K562 (cell line): ENCODE measurements at regions not wholly inside any gene's neighbourhood (a gene's known extent, or its start where the extent isn't known, plus 50 kb on each side); places are given as distances from the start of the nearest gene placed in this dataset.

Experiments used
- ARID1B ChIP-seq: fragments of 450-650 bp; IDR thresholded peaks from 2 replicates; pipeline ENCODE4 v1.6.1; 2016; ENCODE audit warnings: antibody characterized with exemption, mild to moderate bottlenecking, inconsistent platforms
- ATF7 ChIP-seq: fragments of 450-650 bp; IDR thresholded peaks from 2 replicates; pipeline ENCODE4 v1.7.1; 2014; ENCODE audit warnings: mild to moderate bottlenecking, moderate library complexity
- C11orf30 ChIP-seq: fragments of 450-650 bp; IDR thresholded peaks from 2 replicates; pipeline ENCODE4 v1.6.1; 2016; ENCODE audit warnings: low read depth, mild to moderate bottlenecking
- CBFA2T2 ChIP-seq: fragments of 450-650 bp; conservative IDR thresholded peaks from 2 replicates; pipeline ENCODE4 v1.6.1; 2017; ENCODE audit warnings: mild to moderate bottlenecking
- CBFA2T3 ChIP-seq: fragments of 450-650 bp; IDR thresholded peaks from 2 replicates; pipeline ENCODE4 v1.6.1; 2017
- DPF2 ChIP-seq: fragments of 450-650 bp; IDR thresholded peaks from 2 replicates; pipeline ENCODE4 v1.6.1; 2016
- E2F3 ChIP-seq: fragments of 250-450 bp; sonication (Bioruptor Pico); IDR thresholded peaks from 2 replicates; pipeline ENCODE4 v1.4.0; 2020; ENCODE audit warnings: mild to moderate bottlenecking
- HLTF ChIP-seq: fragments of 450-650 bp; IDR thresholded peaks from 2 replicates; pipeline ENCODE4 v1.6.1; 2016
- HNRNPH1 ChIP-seq: fragments of 200-400 bp; formaldehyde crosslinking; optimal IDR thresholded peaks from 2 replicates; pipeline ENCODE3; 2017; ENCODE audit warnings: low read depth, mild to moderate bottlenecking, low read length, moderate library complexity
- JUND ChIP-seq, 2 experiments: IDR thresholded peaks; 2 replicates in 1 of 2; 3 replicates in 1 of 2; pipeline ENCODE4 v1.6.1; 2011; ENCODE audit warnings: borderline replicate concordance in 2 of 2, low read depth in 2 of 2, low read length in 2 of 2, improper control_type of control experiment in 1 of 2, missing biosample characterization in 1 of 2, missing genetic modification characterization in 1 of 2, missing genetic modification reagents in 1 of 2
- SAP30 ChIP-seq: fragments of 200-600 bp; sonication (generic); IDR thresholded peaks from 2 replicates; pipeline ENCODE4 v1.6.1; 2012; ENCODE audit warnings: borderline replicate concordance, low read depth, mild to moderate bottlenecking, moderate library complexity, low read length, control low read depth, inconsistent platforms; ENCODE audit not compliant: insufficient read depth, poor library complexity, severe bottlenecking
- SMAD4 ChIP-seq: fragments of 250-450 bp; sonication (Bioruptor Pico); conservative IDR thresholded peaks from 2 replicates; pipeline ENCODE4 v1.8.0; 2021; ENCODE audit warnings: inconsistent platforms, mild to moderate bottlenecking, moderate library complexity
- SNRNP70 ChIP-seq: fragments of 200-400 bp; formaldehyde crosslinking; optimal IDR thresholded peaks from 2 replicates; pipeline ENCODE3; 2017; ENCODE audit warnings: low read depth, low read length
- ZFX ChIP-seq: sonication (generic); formaldehyde crosslinking; IDR thresholded peaks from 2 replicates; pipeline ENCODE4 v1.8.0; 2022; ENCODE audit warnings: mild to moderate bottlenecking, missing genetic modification reagents, moderate library complexity
- TF ChIP-seq, protein P1 (sequence below): sonication (generic); formaldehyde crosslinking; IDR thresholded peaks from 2 replicates; pipeline ENCODE4 v1.8.1; 2022; ENCODE audit warnings: missing genetic modification reagents

DNA sequence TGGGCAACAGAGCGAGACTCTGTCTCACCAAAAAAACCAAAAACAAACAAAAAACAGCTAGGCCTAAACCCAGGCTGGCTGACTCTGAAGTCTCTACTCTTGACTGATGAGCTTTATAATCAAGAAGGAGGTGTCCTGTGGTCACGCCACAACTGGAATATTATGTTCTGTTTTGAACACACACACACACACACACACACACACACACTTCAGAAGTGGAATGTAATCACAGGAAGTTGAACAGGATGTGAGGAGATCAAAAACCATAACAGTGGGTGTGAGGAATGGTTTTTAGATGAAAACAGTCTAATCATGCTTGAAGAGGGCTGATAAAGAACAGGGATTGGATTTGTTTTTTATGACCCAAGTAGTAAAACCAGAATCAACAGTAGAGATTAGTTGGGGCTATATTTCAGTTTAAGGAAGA, 51.1 kb upstream of the IL6 start (continued):
- TF ChIP-seq CBFA2T2 (no peak; the same call in 1 of the 2 replicates), C11orf30 (peak; percentile 7; the same call in 1 of the 2 replicates), SAP30 (no peak), ATF7 (0 out of 2 replicates have a peak, but pooled peaks have one; percentile 14), SMAD4 (CRISPR knock-in tag) (peak; percentile 53; the same call in 1 of the 2 replicates), JUND (IDR thresholded peaks at IDR 0.05; ENCODE audit: borderline replicate concordance, low read depth, low read length) (0 out of 2 replicates have a peak, but pooled peaks have one; percentile 7), JUND (tag; IDR thresholded peaks at IDR 0.05; ENCODE audit: borderline replicate concordance, low read depth, low read length) (no peak; the same call in 2 of the 3 replicates), ZFX (CRISPR knock-in tag) (peak; percentile 22; the same call in 1 of the 2 replicates), ARID1B (peak; percentile 64; the same call in 1 of the 2 replicates), HLTF (0 out of 2 replicates have a peak, but pooled peaks have one; percentile 28), HNRNPH1 (no peak), SNRNP70 (no peak), E2F3 (no peak), CBFA2T3 (peak; percentile 54), DPF2 (peak; percentile 64; the same call in 1 of the 2 replicates)
- TF ChIP-seq, protein P1, sequence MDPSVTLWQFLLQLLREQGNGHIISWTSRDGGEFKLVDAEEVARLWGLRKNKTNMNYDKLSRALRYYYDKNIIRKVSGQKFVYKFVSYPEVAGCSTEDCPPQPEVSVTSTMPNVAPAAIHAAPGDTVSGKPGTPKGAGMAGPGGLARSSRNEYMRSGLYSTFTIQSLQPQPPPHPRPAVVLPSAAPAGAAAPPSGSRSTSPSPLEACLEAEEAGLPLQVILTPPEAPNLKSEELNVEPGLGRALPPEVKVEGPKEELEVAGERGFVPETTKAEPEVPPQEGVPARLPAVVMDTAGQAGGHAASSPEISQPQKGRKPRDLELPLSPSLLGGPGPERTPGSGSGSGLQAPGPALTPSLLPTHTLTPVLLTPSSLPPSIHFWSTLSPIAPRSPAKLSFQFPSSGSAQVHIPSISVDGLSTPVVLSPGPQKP (CRISPR knock-in tag): no peak
